Heart right ventricle (tissue), 16 donors: ENCODE measurements at regions not wholly inside any gene's neighbourhood (a gene's known extent, or its start where the extent isn't known, plus 50 kb on each side); places are given as distances from the start of the nearest gene placed in this dataset.

ENCODE experiments used
- ATAC-seq, 8 donors: fragments of 200-7000 bp; cut with Tn5 transposase; one replicate each; pipeline ENCODE4 v1.9.1; 2020; ENCODE audit warnings: mild to moderate bottlenecking in 8 of 8, moderate library complexity in 8 of 8, moderate number of reproducible peaks in 1 of 8
- DNase-seq, 2 donors: peaks; one replicate each; pipeline ENCODE4 v3.0.0-alpha.2; 2020
- H3K27ac ChIP-seq, 10 donors: fragments of 200-600 bp; sonication (generic) in 2 of 10; one replicate each; pipeline versions ENCODE4 v1.5.0 to v1.8.0; 2020 to 2022; ENCODE audit warnings: mild to moderate bottlenecking in 3 of 10
- H3K27me3 ChIP-seq, 7 donors: fragments of 200-600 bp; one replicate each; pipeline ENCODE4 v1.8.0; 2021 to 2022; ENCODE audit warnings: mild to moderate bottlenecking in 2 of 7
- H3K36me3 ChIP-seq, 9 donors: fragments of 200-600 bp; sonication (generic) in 1 of 9; one replicate each; pipeline versions ENCODE4 v1.5.0 to v1.8.0; 2020 to 2022; ENCODE audit warnings: mild to moderate bottlenecking in 2 of 9
- H3K4me1 ChIP-seq, 9 donors: fragments of 200-600 bp; sonication (generic) in 1 of 9; one replicate each; pipeline versions ENCODE4 v1.5.0 to v1.8.0; 2020 to 2022; ENCODE audit warnings: mild to moderate bottlenecking in 4 of 9
- H3K4me3 ChIP-seq, 10 donors: fragments of 200-600 bp; sonication (generic) in 2 of 10; one replicate each; pipeline versions ENCODE4 v1.5.0 to v1.8.0; 2020 to 2022; ENCODE audit warnings: mild to moderate bottlenecking in 7 of 10, moderate library complexity in 2 of 10
- H3K9me3 ChIP-seq, 11 donors: fragments of 200-600 bp in 10 of 11; sonication (generic) in 2 of 11; one replicate each; pipeline versions ENCODE4 v1.5.0 to v1.8.0; 2013 to 2022; ENCODE audit warnings: mild to moderate bottlenecking in 2 of 11, control low read depth in 1 of 11, moderate library complexity in 1 of 11
- CTCF ChIP-seq, 9 donors: fragments of 200-600 bp; sonication (generic) in 2 of 9; IDR thresholded peaks; one replicate each; pipeline versions ENCODE4 v1.5.0 to v1.8.0; 2021 to 2022; ENCODE audit warnings: antibody characterized with exemption in 9 of 9, mild to moderate bottlenecking in 5 of 9, moderate library complexity in 1 of 9
- WGBS, 2 donors: extraction: QIAGEN DNeasy Blood & Tissue Kit; methylation state at CpG; one replicate each; pipeline ENCODE4 v1.1.7; 2013; ENCODE audit warnings: inconsistent platforms in 1 of 2; 5-methylcytosine and 5-hydroxymethylcytosine counted together
- intact Hi-C, 10 donors: fragments of 100-400 bp; cut with DNase I; formaldehyde crosslinking; loops; one replicate each; pipeline versions ENCODE4 v1.11.1 to v1.14.2; 2022
- donor health status: Arrhythmogenic right ventricular cardiomyopathy.
- donor health status: ischemic (EF 13 %, LVEDD 7.1; RV severe dilation, severe dysfunction).
- donor health status: healthy with polysubstance abuse.
- donor health status: DM: no; HTN: yes; CAD: no.
- donor health status: DM: no; HTN: no; CAD: no.
- donor health status: ischemic (EF 25% LVEDD 6.9; RV normal size, moderate dysfunction).
- donor health status: ischemic (EF 25% LVEDD 5.7; RV mildly dilated, moderate dysfunction).
- donor health status: healthy.
- donor health status: DM: yes; HTN: yes; CAD: no.
- donor health status: Ischemic cardiomyopathy.
- donor health status: ischemic (EF 35%, LVEDD 5.7; RV mildly dilated, moderate dysfunction).
- donor health status: nonischemic (EF 11% LVEDD 7.7; RV severe dilation, severe dysfunction).
- donor health status: DM: yes; HTN: yes; CAD: no.
- donor health status: PGD.
- donor health status: ischemic (EF 29% LVEDD 5.4; RV normal size, mild dysfunction).
- donor health status: nonischemic (EF 23%, LVEDD 6.1; RV moderate dilation, normal function).

GRCh38 chr12:29030006-29030405 lies 119.1 kb upstream of the FAR2 start:
- H3K9me3 ChIP-seq = no peaks in the 10 kb centered on the region
- DNase-seq (no peak), ATAC-seq (no peak)
- no peak overlapping the region for H3K4me3 ChIP-seq
- 80 to 82% methylated on average over 1 of the region's 1 CpG for WGBS, 2 donors
- H3K4me1 ChIP-seq = no peaks in the 10 kb centered on the region
- intact Hi-C loops = no loop called here
- no peak for TF ChIP-seq CTCF (IDR thresholded peaks at IDR 0.05)
- no peaks in the 10 kb centered on the region for H3K36me3 ChIP-seq
- H3K27ac ChIP-seq = no peak overlapping the region
- H3K27me3 ChIP-seq = no peaks in the 10 kb centered on the region

GRCh38 chr12:29032446-29032845 lies 116.6 kb upstream of the FAR2 start:
- Histone ChIP-seq H3K36me3 (no peaks in the 10 kb centered on the region), H3K27me3 (no peaks in the 10 kb centered on the region), H3K27ac (no peak overlapping the region), H3K4me3 (no peak overlapping the region), H3K4me1 (no peaks in the 10 kb centered on the region), H3K9me3 (no peaks in the 10 kb centered on the region)
- intact Hi-C loops = no loop called here
- no peak for TF ChIP-seq CTCF (IDR thresholded peaks at IDR 0.05)
- DNase-seq = no peak
- no peak for ATAC-seq
- 85% methylated on average over 2 of the region's 2 CpGs for WGBS, 2 donors

- intact Hi-C loops = no loop called here
- no peak for DNase-seq
- Histone ChIP-seq H3K36me3 (no peaks in the 10 kb centered on the region), H3K27ac (no peak overlapping the region), H3K4me3 (no peak overlapping the region), H3K27me3 (no peaks in the 10 kb centered on the region), H3K9me3 (no peaks in the 10 kb centered on the region), H3K4me1 (no peaks in the 10 kb centered on the region)
- no peak for ATAC-seq
- no peak for TF ChIP-seq CTCF (IDR thresholded peaks at IDR 0.05)
- 84 to 92% methylated on average over 2 of the region's 2 CpGs for WGBS, 2 donors
Observed at GRCh38 chr12:29033519-29033918, 115.6 kb upstream of the FAR2 start.

- intact Hi-C loops = no loop called here
- H3K27ac ChIP-seq = no peak overlapping the region
Observed at GRCh38 chr12:29035112-29035511, 114.0 kb upstream of the FAR2 start.

More at GRCh38 chr12:29035112-29035511, 114.0 kb upstream of the FAR2 start:
- no peaks in the 10 kb centered on the region for H3K4me1 ChIP-seq
- TF ChIP-seq CTCF (IDR thresholded peaks at IDR 0.05) = no peak
- no peaks in the 10 kb centered on the region for H3K36me3 ChIP-seq
- H3K27me3 ChIP-seq = no peaks in the 10 kb centered on the region
- no peaks in the 10 kb centered on the region for H3K9me3 ChIP-seq
- DNase-seq (no peak), ATAC-seq (no peak)
- H3K4me3 ChIP-seq = no peak overlapping the region
- 80 to 87% methylated on average over 1 of the region's 1 CpG for WGBS, 2 donors
